G401 (cell line): ENCODE measurements at regions not wholly inside any gene's neighbourhood (a gene's known extent, or its start where the extent isn't known, plus 50 kb on each side); places are given as distances from the start of the nearest gene placed in this dataset.

Experiments used
- DNase-seq: peaks from one replicate; pipeline ENCODE4 v3.0.0-alpha.2; 2015; ENCODE audit warnings: low spot score
- in situ Hi-C: cut with HindIII; loops from 2 replicates; pipeline ENCODE4 v1.10.0; 2016; ENCODE audit warnings: low sequenced_read_pairs, mixed read lengths

DNA sequence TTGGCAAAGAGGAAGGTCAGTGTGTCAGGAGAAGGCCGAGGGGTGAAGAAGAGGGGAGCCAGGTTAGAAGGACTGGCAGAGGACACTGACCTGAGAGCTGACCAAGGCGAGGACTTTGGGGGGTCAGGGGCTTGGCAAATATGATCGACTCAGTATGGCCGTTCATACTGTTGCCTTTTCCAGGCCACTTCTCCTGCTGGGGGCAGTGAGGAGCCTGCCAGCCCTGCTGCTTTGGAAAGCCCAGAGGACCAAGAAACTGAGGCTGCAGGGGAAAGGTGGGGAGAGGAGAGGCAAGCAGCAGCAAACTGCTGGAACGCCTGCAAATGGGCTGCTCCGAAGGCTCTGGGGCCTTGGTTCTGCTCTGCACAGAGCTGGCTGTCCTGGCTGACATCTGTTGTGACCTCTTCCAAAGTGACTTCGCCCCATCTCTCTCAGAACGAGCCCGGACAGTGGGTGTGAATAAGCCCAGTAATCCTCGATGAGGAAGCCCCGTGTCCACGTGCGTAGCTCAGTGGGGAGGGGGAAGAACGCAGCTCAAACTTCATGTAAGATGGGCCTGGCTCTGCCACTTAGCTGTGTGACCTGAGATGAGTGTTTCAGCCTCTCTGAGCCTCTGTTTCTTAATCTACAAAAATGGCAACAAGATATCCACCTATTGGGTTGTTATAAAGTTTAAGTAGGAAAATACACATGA, 111.3 kb downstream of the SALL1 start:
- in situ Hi-C loops: no loop called here
- DNase-seq: no peak

DNA sequence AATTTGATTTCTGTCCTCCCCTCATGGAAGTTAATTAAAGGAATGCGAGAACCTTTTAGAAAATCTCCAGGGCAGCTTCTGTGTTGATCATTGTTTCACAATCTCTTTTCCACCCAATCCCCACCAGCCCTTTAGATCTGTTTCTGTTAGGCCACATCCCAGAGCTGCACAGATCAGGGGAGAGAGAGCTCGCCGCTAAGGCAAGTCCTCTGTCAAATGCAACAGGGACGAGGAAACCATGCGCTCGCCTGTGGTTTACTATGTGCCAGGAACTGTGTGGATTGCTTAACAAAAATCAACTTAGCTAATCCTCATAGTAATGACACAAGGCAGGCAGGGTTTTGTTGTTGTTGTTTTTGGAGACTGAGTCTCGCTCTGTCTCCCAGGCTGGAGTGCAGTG, 115.4 kb downstream of the SALL1 start:
- in situ Hi-C loops: no loop called here
- no peak for DNase-seq

DNA sequence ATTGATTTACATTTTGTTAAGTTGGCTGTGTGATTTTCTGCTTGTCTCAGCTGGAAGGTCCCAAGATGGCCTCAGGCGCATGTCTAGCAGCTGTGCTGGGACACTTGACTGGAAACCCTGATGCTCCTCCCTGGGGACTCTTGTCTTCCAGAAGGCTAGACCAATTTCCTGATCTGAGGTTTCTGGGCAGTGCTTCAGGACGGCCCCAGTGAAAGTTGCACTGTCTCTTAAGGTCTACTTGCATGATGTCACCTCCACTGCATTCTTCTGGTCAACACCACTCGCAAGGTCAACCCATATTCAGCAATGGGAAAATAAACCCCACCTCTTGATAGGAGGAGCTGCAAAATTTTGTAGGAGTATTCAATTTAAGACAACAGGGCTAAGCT, 116.0 kb downstream of the SALL1 start:
- no peak for DNase-seq
- in situ Hi-C loops: no loop called here

DNA sequence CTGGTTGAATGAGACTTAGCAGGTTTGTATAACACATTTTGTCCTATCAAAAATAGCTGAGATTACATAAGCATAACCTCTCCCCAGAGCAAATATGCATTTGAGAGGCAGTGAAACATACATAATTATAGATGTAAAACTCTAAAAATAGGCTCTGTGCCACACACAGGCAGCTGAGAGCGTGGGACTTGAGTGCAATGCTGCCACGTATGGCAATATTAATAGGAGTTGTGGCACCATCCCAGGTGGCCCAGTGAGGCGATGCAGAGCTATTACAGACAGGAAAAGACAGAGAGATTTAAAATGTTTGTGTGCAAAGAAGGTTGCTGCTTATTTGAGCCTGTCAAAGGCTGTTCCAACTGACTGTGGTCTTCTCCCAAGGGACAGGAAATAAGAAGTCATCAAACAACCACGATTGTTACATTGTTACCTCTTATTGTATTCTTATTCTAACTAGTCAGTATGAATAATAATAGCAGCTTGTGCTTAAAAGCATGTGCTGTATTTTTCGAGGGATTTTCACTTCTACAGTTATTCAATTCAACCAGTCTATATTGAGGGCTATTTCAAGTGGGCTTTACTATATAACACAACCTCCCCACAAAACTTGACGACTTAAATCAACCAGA, 116.5 kb downstream of the SALL1 start:
- in situ Hi-C loops: no loop called here
- no peak for DNase-seq

DNA sequence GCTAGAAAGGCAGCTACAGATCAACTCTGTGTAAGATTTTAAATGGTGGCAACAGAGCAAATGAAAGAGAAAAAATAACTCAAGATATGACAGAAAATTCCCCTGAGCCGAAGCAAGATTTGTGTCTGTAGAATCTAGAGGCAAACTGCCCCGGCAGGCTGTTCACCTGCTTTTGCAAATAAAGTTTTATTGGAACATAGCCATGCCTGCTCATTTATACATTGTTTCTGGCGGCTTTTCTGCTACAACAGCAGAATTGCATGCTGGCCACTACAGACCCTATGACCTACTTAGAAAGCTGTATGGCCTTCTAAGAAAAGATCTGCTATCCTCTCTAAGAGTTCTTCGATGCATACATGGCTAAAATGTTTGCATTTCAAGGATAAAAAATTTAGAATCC, 119.5 kb downstream of the SALL1 start:
- in situ Hi-C loops: no loop called here
- no peak for DNase-seq

DNA sequence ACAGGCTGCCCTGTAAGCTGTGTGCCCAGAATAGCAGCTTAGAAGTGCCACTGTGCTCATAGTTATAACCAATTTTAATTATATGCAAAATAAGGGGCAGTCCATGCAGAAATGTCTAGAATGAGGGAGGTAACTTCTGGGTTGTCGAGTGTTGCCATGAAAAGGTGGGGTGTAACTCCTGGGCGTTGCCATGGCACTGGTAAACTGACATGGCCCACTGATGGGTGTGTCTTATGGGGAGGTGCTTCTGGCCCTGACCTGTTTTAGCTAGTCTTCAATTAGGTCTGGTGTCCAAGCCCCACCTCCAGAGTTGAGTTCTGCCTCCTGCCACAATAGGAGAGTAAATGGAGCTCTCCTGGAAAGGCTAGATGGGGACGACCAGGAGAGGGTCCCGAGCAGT, 120.6 kb downstream of the SALL1 start:
- in situ Hi-C loops: no loop called here
- DNase-seq: no peak

DNA sequence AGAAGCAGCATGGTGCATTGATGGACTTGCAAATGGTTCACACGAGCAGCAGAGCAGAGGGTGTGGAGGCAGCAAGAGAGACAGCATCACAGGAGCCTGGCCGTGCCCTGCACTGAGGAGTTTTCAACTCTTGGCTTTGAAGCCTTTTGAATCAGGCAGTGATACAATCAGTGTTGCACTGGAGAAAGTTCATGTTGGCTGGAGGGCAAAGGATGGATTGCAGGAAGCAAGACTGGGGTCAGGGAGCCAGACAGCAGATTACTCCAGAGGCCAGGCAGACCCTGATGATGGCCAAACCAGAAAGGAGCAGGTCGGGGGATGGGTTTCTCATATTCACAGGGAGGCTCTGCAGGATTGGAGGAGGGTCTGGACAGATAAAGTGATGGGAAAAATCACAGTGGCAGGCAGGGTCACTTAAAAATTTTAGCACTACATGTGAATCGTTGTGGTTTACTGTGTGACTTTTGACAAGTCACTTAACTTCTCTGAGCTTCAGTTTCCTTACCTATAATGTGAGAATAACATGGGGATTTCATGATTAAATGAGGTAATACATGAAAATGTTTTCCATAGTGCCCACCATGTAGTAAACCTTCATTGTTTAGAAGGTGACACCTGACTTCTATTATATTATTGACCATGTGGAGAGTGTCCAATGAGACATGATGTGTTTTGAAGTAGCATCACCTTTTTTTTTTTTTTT, 125.3 kb downstream of the SALL1 start:
- in situ Hi-C loops: no loop called here
- DNase-seq: no peak

DNA sequence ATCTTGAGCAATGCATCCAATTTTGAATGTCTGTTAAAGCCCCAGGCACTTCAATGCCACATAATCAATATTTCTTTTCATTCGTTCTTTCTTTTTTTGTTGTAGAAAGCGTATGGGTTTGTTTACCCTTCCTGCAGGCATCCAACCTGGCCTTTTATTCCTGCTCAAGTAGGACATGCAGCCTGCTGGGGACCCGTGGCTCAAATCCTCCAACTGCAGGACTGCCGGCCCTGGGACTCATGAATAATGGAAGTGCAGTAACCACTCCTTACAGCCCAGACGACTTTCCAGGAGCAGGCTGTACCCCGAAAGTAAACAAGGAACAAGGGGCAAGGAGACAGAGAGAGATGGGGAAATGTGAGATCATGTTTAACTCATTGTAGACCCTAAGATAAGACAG, 126.4 kb downstream of the SALL1 start:
- peak; percentile 8 for DNase-seq
- in situ Hi-C loops: no loop called here

DNA sequence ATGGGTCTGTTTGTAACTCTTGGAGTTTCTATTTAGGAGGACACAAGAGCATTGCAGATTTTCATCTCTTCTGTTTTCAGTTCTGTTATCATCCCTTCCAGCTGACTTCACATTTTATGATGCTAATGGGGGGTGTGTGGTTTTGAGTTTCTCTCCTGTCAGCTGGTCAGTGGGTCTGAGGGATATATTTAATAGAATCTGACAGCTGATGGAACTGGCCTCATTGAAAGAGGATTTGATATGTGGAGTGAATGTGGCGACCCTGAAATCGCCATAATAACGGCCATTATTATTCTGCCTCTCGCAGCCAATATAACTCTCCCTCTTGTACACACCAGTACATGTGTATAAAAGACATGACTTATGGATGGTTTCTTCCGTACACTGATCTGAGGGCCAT, 128.1 kb downstream of the SALL1 start:
- no peak for DNase-seq

DNA sequence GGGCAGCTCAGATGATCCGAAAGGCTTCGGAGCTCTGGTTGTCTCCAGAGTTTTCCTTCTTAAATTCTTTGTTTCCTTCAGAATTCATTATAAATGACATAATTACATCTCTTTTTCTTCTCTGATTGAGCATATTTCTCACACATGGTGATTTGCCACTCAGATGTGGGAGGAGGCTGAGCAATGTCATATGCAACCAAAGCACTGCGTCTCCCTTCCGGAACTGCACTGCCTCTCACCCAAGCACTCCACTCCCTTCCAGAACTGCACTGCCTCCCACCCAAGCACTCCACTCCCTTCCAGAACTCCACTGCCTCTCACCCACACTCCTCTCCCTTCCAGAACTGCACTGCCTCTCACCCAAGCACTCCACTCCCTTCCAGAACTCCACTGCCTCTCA, 131.5 kb downstream of the SALL1 start:
- in situ Hi-C loops: no loop called here
- DNase-seq: no peak

More for the DNA sequence above, 128.1 kb downstream of the SALL1 start:
- in situ Hi-C loops: no loop called here

DNA sequence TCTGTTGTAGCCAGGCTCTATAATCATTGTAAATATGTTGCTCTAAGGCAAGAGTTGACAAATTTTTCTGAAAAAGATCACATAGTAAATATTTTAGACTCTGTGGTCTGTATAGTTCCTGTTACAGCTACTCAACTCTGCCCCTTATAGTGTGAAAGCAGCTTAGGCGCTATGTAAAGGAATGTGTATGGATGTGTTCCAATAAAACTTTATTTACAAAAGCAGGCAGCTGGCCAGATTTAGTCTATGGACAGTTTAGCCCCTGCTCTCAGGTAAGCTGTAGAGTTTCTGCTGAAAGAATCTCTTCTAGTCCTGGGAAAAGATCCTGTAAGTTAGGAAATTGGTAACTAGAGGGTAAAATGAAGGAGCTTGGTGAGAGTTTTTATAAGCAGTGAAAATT, 133.1 kb downstream of the SALL1 start:
- DNase-seq: no peak
- in situ Hi-C loops: no loop called here

DNA sequence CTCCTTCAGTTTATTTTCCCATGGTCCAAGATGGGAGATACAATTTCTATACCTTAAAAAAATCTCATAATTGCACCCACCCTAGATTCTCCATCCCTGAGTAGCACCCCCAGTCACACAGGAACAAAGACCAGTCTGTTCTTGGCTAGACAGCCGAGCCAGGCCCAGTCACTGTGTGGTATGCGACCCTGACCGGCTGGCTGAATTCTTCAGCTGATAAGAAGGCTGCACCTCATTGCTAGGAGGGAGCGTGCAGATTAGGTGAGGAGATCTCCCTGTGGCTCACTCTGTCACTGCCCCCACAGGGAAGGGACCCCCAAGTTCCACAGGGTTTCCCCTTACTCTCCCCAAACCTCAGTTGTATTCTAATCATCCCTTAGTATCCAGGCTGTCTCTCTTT, 138.7 kb downstream of the SALL1 start:
- no peak for DNase-seq
- in situ Hi-C loops: no loop called here

DNA sequence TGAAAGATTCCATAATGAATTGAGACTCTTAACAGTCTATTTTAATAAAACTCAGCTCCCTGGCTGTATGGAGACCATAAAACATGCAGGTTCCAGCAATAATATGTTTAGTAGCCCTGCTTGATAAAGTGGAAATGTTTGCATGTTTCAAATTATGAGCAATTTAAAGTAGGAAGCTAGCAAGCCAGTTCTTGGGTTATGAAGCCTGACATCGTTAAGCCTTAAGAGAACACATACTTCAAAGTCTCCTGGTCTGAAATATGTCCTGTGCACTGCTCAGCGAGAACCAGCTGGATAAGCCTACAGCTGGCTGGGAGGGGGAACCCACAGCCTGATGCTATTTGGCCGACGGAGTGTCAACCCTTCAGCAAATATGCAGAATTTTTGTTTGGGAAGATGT, 140.3 kb downstream of the SALL1 start:
- no peak for DNase-seq
- in situ Hi-C loops: no loop called here

DNA sequence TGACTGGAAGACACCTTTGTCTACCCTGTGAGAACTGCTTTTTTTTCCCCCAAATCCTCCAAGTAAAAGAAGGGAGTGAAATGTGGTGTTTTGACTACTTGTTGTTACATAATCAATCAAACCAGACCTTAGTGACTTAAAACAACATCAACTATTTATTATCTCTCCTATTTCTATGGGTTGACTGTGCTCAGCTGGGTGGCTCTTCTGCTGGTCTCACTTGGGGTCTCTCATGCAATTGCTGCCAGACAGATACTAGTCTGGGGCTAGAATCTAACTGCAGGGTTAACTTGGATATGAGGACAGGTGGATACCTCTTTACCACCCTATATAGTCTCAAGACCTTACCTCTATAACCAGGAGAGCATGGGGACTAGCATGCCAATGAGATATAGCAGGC, 141.3 kb downstream of the SALL1 start:
- in situ Hi-C loops: no loop called here
- no peak for DNase-seq

DNA sequence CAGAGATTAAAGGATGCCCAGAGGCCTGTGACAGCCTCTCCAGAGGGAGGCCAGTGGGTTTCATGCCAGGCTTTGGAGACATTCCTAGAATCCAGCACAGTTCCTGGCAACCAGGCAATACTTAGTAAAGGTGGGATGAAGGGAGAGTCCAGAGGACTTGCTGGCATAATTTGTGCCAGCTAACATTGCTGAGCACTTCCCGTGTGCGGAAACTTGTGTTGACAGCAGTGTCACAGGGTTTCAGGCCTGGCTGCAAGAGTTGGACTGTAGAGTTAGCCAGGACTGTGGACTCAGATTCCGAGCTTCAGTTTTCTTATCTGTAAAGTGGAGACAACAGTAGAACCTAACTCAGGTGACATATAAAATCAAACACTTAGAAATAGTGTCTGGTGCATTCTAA, 141.7 kb downstream of the SALL1 start:
- DNase-seq: no peak
- in situ Hi-C loops: no loop called here

DNA sequence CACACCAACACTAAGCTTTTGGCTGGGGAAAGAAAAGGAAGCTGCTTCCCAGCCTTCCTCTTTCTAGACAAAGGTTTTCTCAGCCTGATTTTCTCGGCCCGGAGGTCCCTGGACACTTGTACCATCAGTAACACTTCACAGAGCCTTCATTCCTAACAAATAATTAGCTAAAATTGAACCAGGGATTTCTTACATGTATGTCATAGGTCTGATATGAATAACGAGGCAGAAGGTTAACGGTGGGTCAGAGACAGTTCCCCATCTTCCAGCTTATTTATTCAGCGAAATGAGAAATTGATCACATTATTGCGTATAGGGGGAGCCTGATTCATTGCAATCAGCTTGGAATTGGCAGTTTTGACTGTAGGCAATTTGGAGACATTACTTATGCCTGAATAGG, 142.5 kb downstream of the SALL1 start:
- DNase-seq: no peak
- in situ Hi-C loops: no loop called here

DNA sequence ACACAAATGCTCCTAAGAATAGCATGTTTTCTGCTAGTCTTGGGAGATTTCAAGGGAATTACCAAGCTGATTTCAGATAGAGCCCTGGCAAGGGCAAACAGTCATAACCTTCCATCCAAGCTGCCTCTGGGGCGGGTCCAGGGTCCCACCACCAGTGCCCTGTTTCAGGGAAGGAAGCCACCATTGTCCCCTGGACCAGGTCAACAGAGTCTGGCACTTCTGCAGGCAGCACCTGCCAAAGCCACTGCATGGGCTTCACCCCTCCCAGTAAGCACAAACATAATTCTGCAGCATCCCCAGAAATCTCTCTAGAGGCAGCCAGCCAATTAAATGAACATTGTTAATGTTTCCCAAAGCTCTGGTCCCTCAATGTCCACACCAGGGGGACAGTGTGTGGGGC, 143.0 kb downstream of the SALL1 start:
- in situ Hi-C loops: no loop called here
- no peak for DNase-seq

DNA sequence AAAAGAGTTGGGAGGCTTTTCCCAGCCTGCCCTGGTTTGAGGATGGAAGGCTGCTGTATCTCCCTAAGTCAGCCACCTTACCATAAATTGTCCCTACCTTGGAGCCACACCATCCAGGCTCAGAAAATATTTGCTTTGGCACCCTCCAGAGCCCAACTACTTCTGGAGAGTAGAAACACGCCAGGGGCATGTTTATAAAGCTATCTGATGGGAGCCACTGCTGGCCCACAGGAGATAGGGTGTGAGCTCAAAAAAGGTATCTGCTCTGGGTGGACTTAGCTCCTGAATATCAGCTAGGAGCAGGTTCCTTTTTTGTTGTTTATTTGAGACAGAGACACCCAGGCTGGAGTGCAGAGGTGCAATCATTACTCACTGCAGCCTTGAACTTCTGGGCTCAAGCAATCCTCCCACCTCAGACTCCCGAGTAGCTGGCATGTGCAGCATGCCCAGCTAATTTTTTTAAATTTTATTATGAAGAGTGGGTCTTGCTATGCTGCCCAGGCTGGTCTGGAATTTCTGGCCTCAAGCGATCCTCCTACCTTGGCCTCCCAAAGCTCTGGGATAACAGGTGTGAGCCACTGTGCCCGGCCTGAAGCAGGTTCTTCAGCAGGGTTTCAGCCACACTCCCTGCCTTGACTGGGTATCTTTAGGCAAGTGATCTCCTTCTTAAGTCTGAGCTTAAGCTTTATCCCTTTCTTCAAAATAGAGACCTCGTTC, 147.1 kb downstream of the SALL1 start:
- DNase-seq: no peak
- in situ Hi-C loops: no loop called here

DNA sequence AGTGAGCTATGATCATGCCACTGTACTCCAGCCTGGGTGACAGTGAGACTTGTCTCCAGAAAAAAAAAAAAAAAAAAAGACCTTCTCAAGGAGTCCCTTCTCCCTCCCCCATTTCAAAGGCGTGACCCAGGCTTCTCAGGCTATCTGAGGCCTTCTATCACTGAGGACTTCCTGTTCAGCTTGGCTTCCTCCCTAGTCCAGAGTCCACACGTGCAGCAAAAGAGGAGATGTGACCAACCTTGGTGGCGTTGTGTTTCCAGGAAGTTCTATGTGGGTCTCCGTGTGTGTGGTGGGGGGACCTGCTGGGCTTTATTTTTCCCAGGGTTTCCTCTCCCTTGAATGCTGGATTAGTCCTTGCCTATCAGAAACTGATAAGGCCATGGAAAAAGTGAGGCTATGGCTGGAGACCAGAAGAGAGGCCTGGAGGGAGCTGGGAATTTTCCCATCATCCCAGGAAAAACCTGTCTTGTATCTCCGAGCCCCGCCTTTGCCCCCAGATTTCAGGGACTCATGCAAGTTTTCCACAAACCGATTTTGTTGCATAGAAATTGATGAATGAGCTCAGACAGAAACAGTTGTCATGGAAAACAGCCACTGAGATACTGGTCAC, 148.1 kb downstream of the SALL1 start:
- DNase-seq: no peak
- in situ Hi-C loops: no loop called here

DNA sequence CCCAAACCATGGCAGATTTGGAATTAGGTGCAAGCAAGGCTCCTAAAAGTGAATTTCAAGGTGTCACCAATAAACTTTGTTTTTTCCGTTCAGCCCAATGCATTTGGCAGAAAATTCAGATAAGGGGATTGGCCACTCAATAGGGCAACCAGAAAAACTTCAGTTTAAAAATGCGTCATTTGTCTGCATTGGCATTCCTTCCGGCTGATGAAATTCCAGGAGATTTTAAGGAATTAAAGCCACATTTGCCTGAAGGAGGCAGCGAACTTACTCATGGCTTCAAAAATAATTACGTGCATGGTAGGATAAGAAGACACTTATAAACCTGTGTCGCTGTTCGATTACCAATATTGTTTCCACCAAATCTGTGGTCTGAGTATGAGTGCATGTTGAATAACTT, 151.9 kb downstream of the SALL1 start:
- DNase-seq: no peak
- in situ Hi-C loops: no loop called here
